Endothelial cell of umbilical vein (primary cell): ENCODE measurements at regions not wholly inside any gene's neighbourhood (a gene's known extent, or its start where the extent isn't known, plus 50 kb on each side); places are given as distances from the start of the nearest gene placed in this dataset.

Experiments
- CTCF ChIP-seq, 2 donors: IDR thresholded peaks; 1 replicate in 1 of 2; 2 replicates in 1 of 2; pipeline ENCODE4 v1.5.1; 2011; ENCODE audit warnings: low read length in 2 of 2, mild to moderate bottlenecking in 2 of 2, moderate library complexity in 2 of 2, control low read depth in 1 of 2, inconsistent platforms in 1 of 2, low read depth in 1 of 2; ENCODE audit not compliant: insufficient read depth in 1 of 2; ENCODE audit errors: extremely low read depth in 1 of 2
- GATA2 ChIP-seq: IDR thresholded peaks from 2 replicates; pipeline ENCODE4 v1.7.0; 2011; ENCODE audit warnings: low read depth, mild to moderate bottlenecking, moderate library complexity, mixed read lengths, low read length; ENCODE audit not compliant: insufficient read length, insufficient read depth
- JUN ChIP-seq: IDR thresholded peaks from 2 replicates; pipeline ENCODE4 v1.6.1; 2011; ENCODE audit warnings: borderline replicate concordance, low read depth; ENCODE audit not compliant: insufficient read length, insufficient read depth
- POLR2A ChIP-seq: IDR thresholded peaks from 2 replicates; pipeline ENCODE4 v1.6.1; 2012; ENCODE audit warnings: low read depth, mild to moderate bottlenecking, control low read depth, low read length

- no peak for TF ChIP-seq GATA2
- TF ChIP-seq JUN: no peak
- no peak for TF ChIP-seq CTCF (IDR thresholded peaks at IDR 0.05; ENCODE audit: extremely low read depth in 1 of 2, insufficient read depth in 1 of 2, low read depth in 1 of 2, low read length in 2 of 2)
- TF ChIP-seq POLR2A: no peak
Measured at GRCh38 chr4:31803526-31804195, 1083.5 kb downstream of the PCDH7 start.
